CD14-positive monocyte (primary cell): ENCODE measurements at regions not wholly inside any gene's neighbourhood (a gene's known extent, or its start where the extent isn't known, plus 50 kb on each side); places are given as distances from the start of the nearest gene placed in this dataset.

Experiments
- DNase-seq, 3 donors: peaks; one replicate each; pipeline ENCODE4 v3.0.0-alpha.2; 2011 to 2022
- H2AFZ ChIP-seq: 2 replicates; pipeline ENCODE4 v1.6.0; 2012; ENCODE audit warnings: mild to moderate bottlenecking, low read depth, low read length, inconsistent platforms; ENCODE audit not compliant: insufficient read depth, poor library complexity, severe bottlenecking
- H3K27ac ChIP-seq, 2 donors: 1 replicate in 1 of 2; 2 replicates in 1 of 2; pipeline ENCODE4 v1.5.1; 2012 to 2013; ENCODE audit warnings: low read length in 2 of 2, control low read depth in 1 of 2, inconsistent platforms in 1 of 2, low read depth in 1 of 2, mild to moderate bottlenecking in 1 of 2
- H3K27me3 ChIP-seq, 2 donors: one replicate each; pipeline versions ENCODE4 v1.6.0 to v1.6.1; 2011 to 2013; ENCODE audit warnings: low read length in 2 of 2; ENCODE audit not compliant: control insufficient read depth in 2 of 2, insufficient read depth in 2 of 2
- H3K36me3 ChIP-seq, 2 donors: replicated peaks in 1 of 2; 1 replicate in 1 of 2; 2 replicates in 1 of 2; pipeline versions ENCODE4 v1.5.1 to v1.6.1; 2012 to 2013; ENCODE audit warnings: low read length in 2 of 2, control low read depth in 1 of 2, inconsistent platforms in 1 of 2, mild to moderate bottlenecking in 1 of 2; ENCODE audit not compliant: insufficient read depth in 2 of 2, control insufficient read depth in 1 of 2
- H3K4me1 ChIP-seq, 2 donors: 1 replicate in 1 of 2; 2 replicates in 1 of 2; pipeline versions ENCODE4 v1.5.1 to v1.6.1; 2012 to 2013; ENCODE audit warnings: low read length in 2 of 2, control low read depth in 1 of 2, inconsistent platforms in 1 of 2, mild to moderate bottlenecking in 1 of 2, moderate library complexity in 1 of 2; ENCODE audit not compliant: insufficient read depth in 2 of 2, control insufficient read depth in 1 of 2
- H3K4me2 ChIP-seq: replicated peaks from 2 replicates; pipeline ENCODE3; 2012; ENCODE audit warnings: low read length, moderate library complexity, mild to moderate bottlenecking; ENCODE audit not compliant: poor library complexity, severe bottlenecking; ENCODE audit errors: extremely low read depth
- H3K4me3 ChIP-seq, 3 experiments: fragments of 200-600 bp in 1 of 3; sonication (generic) in 1 of 3; replicated peaks in 1 of 3; 1 replicate in 2 of 3; 2 replicates in 1 of 3; pipeline ENCODE4 v1.5.1; 2011 to 2013; ENCODE audit warnings: low read length in 3 of 3, mild to moderate bottlenecking in 3 of 3, control low read depth in 2 of 3, low read depth in 2 of 3, inconsistent platforms in 1 of 3, moderate library complexity in 1 of 3
- H3K79me2 ChIP-seq: 2 replicates; pipeline ENCODE4 v1.6.0; 2012; ENCODE audit warnings: mild to moderate bottlenecking, control low read depth, inconsistent platforms, low read length, moderate library complexity; ENCODE audit not compliant: insufficient read depth
- H3K9ac ChIP-seq: 2 replicates; pipeline ENCODE4 v1.6.0; 2017; ENCODE audit warnings: low read length, mild to moderate bottlenecking; ENCODE audit not compliant: insufficient read depth, poor library complexity, severe bottlenecking
- H3K9me3 ChIP-seq, 2 donors: replicated peaks in 1 of 2; 1 replicate in 1 of 2; 2 replicates in 1 of 2; pipeline versions ENCODE4 v1.5.1 to v1.6.1; 2012 to 2013; ENCODE audit warnings: low read length in 2 of 2, control low read depth in 1 of 2; ENCODE audit not compliant: control insufficient read depth in 1 of 2, insufficient read depth in 1 of 2
- H4K20me1 ChIP-seq: 2 replicates; pipeline ENCODE4 v1.6.0; 2012; ENCODE audit warnings: mild to moderate bottlenecking, low read length, control low read depth, moderate library complexity; ENCODE audit not compliant: insufficient read depth
- H3K27ac Mint-ChIP-seq, 7 donors: one replicate each; pipeline ENCODE4 v1.8.0; 2020; ENCODE audit warnings: mild to moderate bottlenecking in 7 of 7, mixed read lengths in 7 of 7, moderate library complexity in 6 of 7, inconsistent platforms in 2 of 7
- H3K27me3 Mint-ChIP-seq, 3 donors: one replicate each; pipeline ENCODE4 v1.8.0; 2021 to 2022; ENCODE audit warnings: low read depth in 3 of 3, mild to moderate bottlenecking in 3 of 3, mixed read lengths in 3 of 3, moderate library complexity in 3 of 3, inconsistent platforms in 1 of 3
- H3K36me3 Mint-ChIP-seq, 2 donors: one replicate each; pipeline ENCODE4 v1.8.0; 2020; ENCODE audit warnings: mixed read lengths in 2 of 2, inconsistent platforms in 1 of 2, mild to moderate bottlenecking in 1 of 2
- H3K4me1 Mint-ChIP-seq: one replicate; pipeline ENCODE4 v1.8.0; 2020; ENCODE audit warnings: mild to moderate bottlenecking, mixed read lengths
- H3K4me3 Mint-ChIP-seq, 2 donors: one replicate each; pipeline ENCODE4 v1.8.0; 2020; ENCODE audit warnings: mild to moderate bottlenecking in 2 of 2, mixed read lengths in 2 of 2, moderate library complexity in 1 of 2
- H3K9me3 Mint-ChIP-seq, 7 donors: one replicate each; pipeline ENCODE4 v1.8.0; 2020 to 2022; ENCODE audit warnings: mixed read lengths in 7 of 7, mild to moderate bottlenecking in 6 of 7, moderate library complexity in 6 of 7, inconsistent platforms in 2 of 7
- WGBS: methylation state at CpG from one replicate; pipeline ENCODE4 v1.1.5; 2013; ENCODE audit warnings: missing lambda C conversion rate; ENCODE audit not compliant: insufficient coverage; 5-methylcytosine and 5-hydroxymethylcytosine counted together
- intact Hi-C, 2 donors: fragments of 100-400 bp; cut with micrococcal nuclease; formaldehyde crosslinking; loops; one replicate each; pipeline versions ENCODE4 v1.15.0 to v1.15.1; 2023
- TF ChIP-seq, protein P1 (sequence below): fragments of 200-600 bp; IDR thresholded peaks from one replicate; pipeline ENCODE4 v1.8.0; 2022; ENCODE audit warnings: antibody characterized with exemption, mild to moderate bottlenecking

DNA sequence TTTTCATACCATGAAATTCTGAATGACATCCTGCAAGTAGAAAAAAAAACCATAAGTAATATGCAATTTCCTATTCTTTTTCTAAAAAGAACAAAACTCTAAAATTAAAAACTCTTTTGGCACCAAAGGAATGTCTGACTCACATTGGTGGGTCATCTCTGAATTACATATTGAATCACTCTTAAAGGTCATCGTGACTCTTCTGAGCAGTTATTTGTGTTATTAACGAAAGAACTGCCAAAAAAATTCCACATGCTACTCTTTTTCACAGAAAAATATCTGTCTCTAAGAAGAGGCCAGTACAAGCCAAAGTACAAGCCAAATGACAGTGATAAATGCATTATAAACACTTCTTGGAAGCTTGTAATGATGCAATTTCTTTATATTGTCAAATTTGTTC lies 282.2 kb downstream of the GUCY2F start:
- Mint-ChIP-seq H3K4me3 (no peak overlapping the region), H3K4me1 (no peaks in the 10 kb centered on the region), H3K27me3 (peaks cover 0 to 2% (median 2%) of the 10 kb centered on the region in 3 donors), H3K9me3 (peaks cover 0 to 10% (median 4%) of the 10 kb centered on the region in 7 donors), H3K27ac (no peak overlapping the region), H3K36me3 (no peaks in the 10 kb centered on the region)
- Histone ChIP-seq H2AFZ (no peak overlapping the region), H3K27ac (no peak overlapping the region), H4K20me1 (no peaks in the 10 kb centered on the region), H3K27me3 (no peaks in the 10 kb centered on the region), H3K9me3 (no peaks in the 10 kb centered on the region), H3K4me1 (no peaks in the 10 kb centered on the region), H3K36me3 (no peaks in the 10 kb centered on the region), H3K4me2 (no peak overlapping the region), H3K9ac (no peak overlapping the region), H3K79me2 (no peaks in the 10 kb centered on the region), H3K4me3 (no peak overlapping the region)
- no CpG with 5 or more reads among the region's 2 CpGs for WGBS
- intact Hi-C loops: no loop called here
- no peak for DNase-seq
- TF ChIP-seq, protein P1, sequence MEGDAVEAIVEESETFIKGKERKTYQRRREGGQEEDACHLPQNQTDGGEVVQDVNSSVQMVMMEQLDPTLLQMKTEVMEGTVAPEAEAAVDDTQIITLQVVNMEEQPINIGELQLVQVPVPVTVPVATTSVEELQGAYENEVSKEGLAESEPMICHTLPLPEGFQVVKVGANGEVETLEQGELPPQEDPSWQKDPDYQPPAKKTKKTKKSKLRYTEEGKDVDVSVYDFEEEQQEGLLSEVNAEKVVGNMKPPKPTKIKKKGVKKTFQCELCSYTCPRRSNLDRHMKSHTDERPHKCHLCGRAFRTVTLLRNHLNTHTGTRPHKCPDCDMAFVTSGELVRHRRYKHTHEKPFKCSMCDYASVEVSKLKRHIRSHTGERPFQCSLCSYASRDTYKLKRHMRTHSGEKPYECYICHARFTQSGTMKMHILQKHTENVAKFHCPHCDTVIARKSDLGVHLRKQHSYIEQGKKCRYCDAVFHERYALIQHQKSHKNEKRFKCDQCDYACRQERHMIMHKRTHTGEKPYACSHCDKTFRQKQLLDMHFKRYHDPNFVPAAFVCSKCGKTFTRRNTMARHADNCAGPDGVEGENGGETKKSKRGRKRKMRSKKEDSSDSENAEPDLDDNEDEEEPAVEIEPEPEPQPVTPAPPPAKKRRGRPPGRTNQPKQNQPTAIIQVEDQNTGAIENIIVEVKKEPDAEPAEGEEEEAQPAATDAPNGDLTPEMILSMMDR: no peak

DNA sequence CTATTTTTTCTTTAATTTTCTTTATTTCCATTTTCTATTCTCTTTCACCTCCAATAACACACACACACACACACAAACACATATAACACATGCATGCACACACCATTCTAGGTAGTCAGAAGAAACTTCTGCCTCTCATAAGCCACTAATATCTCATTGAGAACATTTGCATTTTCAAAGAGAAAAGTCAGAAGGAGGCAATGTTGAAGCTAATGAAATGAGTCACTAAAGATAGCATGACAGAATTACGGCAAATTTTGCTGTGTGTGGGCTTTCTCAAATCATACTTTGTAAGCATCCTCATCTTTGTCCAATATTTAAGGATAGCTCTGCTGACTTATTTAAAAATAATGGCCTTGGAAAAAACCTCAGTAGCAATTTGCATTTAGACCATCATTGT lies 291.3 kb downstream of the GUCY2F start:
- intact Hi-C loops: no loop called here
- Histone ChIP-seq H3K27me3 (no peaks in the 10 kb centered on the region), H3K4me3 (no peak overlapping the region), H3K9me3 (no peaks in the 10 kb centered on the region), H3K4me2 (no peak overlapping the region), H3K9ac (no peak overlapping the region), H3K27ac (no peak overlapping the region), H3K36me3 (no peaks in the 10 kb centered on the region), H3K4me1 (no peaks in the 10 kb centered on the region), H4K20me1 (no peaks in the 10 kb centered on the region), H2AFZ (no peak overlapping the region), H3K79me2 (no peaks in the 10 kb centered on the region)
- no peak for DNase-seq
- TF ChIP-seq, protein P1: no peak
- H3K9me3 Mint-ChIP-seq: peaks cover 0 to 13% (median 6%) of the 10 kb centered on the region in 7 donors
- no peak overlapping the region for H3K4me3 Mint-ChIP-seq
- H3K27ac Mint-ChIP-seq: no peak overlapping the region
- H3K27me3 Mint-ChIP-seq: peaks cover 0 to 8% (median 3%) of the 10 kb centered on the region in 3 donors
- no CpG with 5 or more reads among the region's 1 CpG for WGBS
- H3K36me3 Mint-ChIP-seq: no peaks in the 10 kb centered on the region
- H3K4me1 Mint-ChIP-seq: no peaks in the 10 kb centered on the region
